SW 1271 (cell line): ENCODE measurements at regions not wholly inside any gene's neighbourhood (a gene's known extent, or its start where the extent isn't known, plus 50 kb on each side); places are given as distances from the start of the nearest gene placed in this dataset.

Experiments
- DNase-seq, 2 experiments: peaks; one replicate each; lab custom pipeline; 2025; lab: John Stamatoyannopoulos, UW

DNA sequence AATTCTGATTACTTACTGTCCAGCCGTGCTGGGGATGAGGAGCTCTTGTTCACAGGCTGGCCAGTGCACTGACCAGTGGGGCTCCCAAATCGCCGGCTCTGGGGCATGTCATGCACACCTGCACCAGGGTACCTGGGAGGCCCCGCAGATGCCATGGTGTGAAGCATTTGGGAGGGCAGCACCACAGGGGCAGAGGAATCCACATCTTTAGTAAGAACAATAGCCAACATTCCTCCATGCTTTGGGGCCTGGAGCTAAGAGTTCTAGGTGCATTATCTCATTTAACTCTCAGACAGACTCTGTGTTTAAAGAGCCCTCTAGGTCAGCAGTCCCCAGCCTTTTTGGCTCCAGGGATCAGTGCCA lies 104.2 kb downstream of the ACKR3 start:
- no peak for DNase-seq

- no peak for DNase-seq
Measured at GRCh38 chr2:236674238-236674637, 104.6 kb downstream of the ACKR3 start.

GRCh38 chr2:236674646-236675045 lies 105.0 kb downstream of the ACKR3 start:
- DNase-seq, result no peak

- no peak for DNase-seq
Measured at GRCh38 chr2:236675051-236675450, 105.4 kb downstream of the ACKR3 start.

DNA sequence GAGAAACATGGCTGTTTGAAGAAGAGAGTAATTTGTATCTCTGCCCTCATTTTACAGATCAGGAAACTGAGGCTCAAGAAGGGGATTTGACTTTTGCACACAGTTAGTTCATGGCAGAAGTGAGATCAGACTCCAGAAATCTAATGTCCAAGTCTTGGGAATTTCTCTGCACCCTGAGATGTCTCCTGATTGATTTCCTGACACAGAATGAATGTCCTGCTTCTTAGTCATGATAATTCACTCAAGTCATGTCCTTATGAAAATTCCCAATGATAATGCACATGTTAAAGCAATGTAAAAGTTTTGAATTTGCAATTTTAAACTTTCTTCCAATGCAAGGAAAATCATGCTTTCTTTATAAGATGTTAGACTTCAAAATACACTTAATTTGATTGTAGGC lies 105.9 kb downstream of the ACKR3 start:
- no peak for DNase-seq

GRCh38 chr2:236676136-236676873 lies 106.7 kb downstream of the ACKR3 start:
- DNase-seq, result no peak

DNA sequence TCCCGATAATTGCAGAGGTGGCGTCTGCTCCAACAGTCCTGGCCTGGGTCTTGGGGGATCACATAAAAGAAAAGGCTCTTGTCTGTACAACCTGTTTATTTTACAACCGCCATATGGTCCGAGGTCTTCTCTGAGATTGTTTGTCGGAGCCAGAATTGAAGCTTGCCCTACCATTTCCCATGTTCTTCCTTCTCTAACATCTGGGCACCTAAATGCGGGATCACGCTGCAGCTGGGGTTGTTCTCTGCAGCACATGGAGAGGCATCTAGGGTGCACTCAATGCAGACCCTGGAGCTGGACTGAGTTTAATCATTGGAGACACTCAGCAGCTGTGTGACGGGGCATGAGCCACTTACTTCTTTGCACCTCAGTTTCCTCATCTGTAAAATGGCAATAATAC lies 107.7 kb downstream of the ACKR3 start:
- DNase-seq, result no peak

DNA sequence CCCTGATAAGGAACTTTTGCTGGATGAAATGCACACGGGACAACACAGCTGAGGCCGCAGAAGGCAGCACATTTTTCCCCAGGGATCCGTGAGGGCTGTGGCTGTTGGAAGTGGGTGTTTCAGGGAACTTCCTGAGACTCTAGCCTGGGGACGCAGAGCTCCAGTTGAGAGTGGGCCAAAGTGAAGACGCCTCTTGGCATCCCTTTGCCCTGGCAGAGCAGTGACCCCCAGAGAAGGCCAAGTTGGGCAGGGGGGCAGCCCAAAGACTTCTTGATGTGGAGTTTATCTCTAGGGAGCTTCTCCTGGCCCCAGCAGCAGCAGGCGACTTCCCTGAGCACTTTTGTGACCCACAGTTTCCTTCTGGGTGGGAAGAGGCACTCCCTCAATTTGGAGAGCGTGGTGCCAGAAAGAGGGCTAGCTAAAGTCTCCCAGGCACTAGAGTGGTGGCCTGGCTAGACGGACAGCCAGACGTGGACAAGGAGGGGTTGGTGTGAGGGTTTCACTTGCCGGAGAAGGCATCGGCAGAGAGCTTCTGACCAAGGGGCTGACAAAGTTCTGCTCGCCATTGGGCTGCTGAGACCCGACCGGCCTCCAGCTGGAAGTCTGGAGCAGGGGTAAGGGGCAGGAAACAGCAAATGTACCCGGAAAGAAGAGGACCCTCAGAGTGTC lies 108.8 kb downstream of the ACKR3 start:
- DNase-seq, result no peak

GRCh38 chr2:236679884-236680860 lies 110.5 kb downstream of the ACKR3 start:
- DNase-seq, result no peak

DNA sequence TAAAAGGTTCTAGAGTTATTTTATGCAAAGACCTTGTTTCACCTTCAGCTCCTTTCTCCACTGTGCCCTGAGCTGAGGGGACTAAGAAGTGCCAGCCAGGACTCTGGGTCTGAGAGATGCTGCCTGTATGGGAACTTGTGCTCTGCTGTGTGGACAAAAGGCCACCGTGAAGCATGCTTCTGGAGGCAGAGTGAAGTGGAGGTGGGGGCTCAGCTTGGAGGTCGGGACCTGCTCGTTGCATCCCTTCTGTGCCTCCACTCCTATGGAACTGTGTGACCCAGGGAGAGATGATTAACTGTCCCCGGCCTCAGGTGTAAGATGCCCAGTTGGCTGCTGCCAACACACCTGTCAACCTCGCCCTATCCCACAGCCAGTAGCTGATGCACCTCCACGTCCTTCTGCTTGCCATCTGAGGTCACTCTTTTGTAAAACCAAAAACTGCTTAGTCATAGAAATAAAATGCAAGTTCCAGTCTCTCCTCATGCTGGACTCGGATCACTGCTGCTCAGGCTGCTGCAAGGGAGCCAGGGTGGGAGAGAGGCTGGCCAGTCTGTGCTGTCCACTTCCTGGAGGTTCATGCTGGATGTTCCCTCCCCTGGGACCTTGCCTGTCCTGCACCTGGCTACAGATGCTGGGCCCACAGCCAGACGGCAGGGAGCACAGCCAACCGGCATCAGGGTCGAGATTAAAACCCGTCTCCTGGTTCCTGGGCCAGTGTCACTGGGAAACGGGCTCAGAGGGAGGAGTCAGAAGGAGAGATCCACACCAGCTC lies 113.2 kb downstream of the ACKR3 start:
- no peak for DNase-seq

- DNase-seq, result no peak
Measured at GRCh38 chr2:236684504-236685256, 115.1 kb downstream of the ACKR3 start.

GRCh38 chr2:236685361-236685760 lies 115.7 kb downstream of the ACKR3 start:
- no peak for DNase-seq

- no peak for DNase-seq
Measured at GRCh38 chr2:236685979-236686520, 116.4 kb downstream of the ACKR3 start.

DNA sequence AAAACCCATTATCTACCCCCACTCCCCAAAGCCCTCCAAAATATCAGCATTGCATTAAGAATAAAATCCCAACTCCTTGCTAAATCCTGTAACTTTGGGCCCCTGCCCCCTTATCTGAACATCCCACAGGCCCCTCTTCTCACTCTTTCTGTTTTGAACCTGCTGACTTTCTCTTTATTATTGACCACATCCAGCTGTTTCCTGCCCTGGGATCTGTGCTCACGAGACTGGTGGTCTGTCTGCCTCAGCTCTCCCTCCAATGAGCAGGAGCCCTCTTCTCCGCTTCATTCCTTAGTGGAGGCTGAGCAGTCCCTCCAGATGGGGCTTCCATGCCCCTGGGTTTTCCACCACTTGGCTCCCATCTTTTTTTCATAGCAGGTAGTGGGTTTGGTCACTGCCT lies 116.9 kb downstream of the ACKR3 start:
- DNase-seq, result no peak

DNA sequence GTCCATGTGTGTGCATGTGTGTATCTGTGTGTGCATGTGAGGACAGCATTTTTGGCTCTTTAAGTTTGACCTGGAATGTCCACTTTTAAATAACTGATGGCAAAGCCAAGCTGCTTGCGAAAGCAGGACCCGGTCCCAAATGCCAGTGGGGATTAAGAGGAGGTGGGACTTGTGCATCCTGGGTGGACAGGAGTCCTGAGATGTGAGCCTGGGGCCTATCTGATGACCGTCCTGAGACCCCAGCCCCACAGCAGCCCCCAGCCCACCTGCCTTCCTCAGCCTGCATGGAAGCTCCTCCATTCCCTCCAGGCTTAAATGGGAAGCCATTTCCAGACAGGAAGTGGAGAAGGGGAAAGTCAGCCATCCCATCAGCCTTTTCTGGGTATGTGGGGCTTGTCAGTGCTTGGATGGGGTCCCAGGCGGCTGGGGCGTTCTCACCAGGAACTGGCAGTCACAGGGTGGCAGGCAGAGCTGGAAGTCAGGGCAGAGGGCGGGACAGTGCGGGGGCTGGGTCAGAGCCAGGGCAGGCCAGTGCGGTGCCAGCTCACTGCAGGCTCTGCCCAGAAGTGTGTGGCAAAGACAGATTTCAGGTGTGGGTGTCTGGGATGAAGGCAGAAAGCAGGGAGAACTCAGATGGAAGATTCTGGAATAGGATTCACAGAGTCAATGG lies 117.8 kb downstream of the ACKR3 start:
- no peak for DNase-seq

GRCh38 chr2:236688157-236688556 lies 118.5 kb downstream of the ACKR3 start:
- no peak for DNase-seq

- DNase-seq, result no peak
Measured at GRCh38 chr2:236688563-236689392, 119.2 kb downstream of the ACKR3 start.

DNA sequence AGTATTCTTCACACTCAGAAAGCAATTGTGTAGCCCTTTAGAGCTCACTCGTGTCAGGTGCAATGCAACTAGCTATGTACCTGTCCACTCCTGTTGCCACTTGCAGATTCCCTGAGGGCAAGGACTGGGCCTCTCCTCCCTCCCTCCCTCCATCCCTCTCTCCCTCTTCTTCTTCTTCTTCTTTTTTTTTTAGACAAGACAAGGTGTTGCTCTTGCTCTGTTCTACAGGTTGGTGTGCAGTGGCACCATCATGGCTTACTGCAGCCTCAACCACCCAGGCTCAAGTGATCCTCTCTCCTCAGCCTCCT lies 119.7 kb downstream of the ACKR3 start:
- no peak for DNase-seq

DNA sequence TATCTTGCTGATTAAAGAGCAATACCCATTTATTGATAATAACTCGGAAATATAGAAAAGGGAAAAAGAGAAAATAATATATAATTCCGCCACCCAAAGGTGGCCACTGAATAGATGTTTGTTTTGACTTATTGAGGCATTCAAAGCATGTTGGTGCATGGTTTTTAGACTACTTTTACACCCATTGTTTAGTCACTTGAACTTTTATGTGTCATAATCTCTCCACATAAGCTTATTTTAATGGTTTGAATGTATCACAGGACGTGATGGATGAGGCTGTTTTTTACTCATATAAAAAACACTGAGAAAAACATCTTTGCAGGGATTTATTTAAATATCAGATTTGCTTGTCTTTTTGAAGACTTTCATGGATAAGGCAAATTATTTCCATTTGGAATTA lies 120.4 kb downstream of the ACKR3 start:
- DNase-seq, result no peak

DNA sequence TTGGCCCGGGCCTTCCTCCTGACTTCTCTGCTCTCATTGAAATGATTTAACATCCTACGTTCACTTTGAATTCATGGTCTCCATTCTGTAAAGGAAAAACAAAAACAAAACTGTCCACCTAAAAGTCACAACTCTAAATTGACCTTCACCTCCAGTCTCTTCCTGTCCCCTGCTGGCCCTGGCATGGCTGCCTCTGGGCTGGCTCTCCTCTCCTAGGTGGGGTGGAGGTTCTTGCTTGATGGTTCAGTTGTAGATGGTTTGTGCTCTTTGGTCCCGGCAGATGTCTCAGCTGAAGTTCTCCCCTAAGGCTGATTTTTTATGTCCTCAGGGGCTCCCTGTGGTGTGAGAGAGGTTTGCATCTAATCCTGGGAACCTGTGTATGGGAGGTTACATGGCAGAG lies 121.1 kb downstream of the ACKR3 start:
- no peak for DNase-seq
